GM19351 (cell line): ENCODE measurements at regions not wholly inside any gene's neighbourhood (a gene's known extent, or its start where the extent isn't known, plus 50 kb on each side); places are given as distances from the start of the nearest gene placed in this dataset.
A peak's percentile ranks its signal among the peaks of the same experiment; 100 is the strongest.
"Not testable (repeated sequence)": the region's sequence is repeated elsewhere in the genome, so short reads cannot be mapped to it uniquely, and the experiment has no call there.

Source experiments
- ATAC-seq: cut with Tn5 transposase; IDR thresholded peaks from one replicate; pipeline ENCODE4 v1.9.1; 2021; ENCODE audit warnings: mild to moderate bottlenecking, moderate library complexity; ENCODE audit not compliant: unreplicated experiment

GRCh38 chr3:20517316-20517715 lies 331.3 kb upstream of the SGO1 start:
- not testable (repeated sequence) for ATAC-seq

GRCh38 chr3:20516311-20516710 lies 330.3 kb upstream of the SGO1 start:
- no peak for ATAC-seq

GRCh38 chr3:20515834-20516233 lies 329.8 kb upstream of the SGO1 start:
- ATAC-seq: no peak

- peak; percentile 98 for ATAC-seq
Observed at GRCh38 chr3:20511863-20512505, 326.0 kb upstream of the SGO1 start.

GRCh38 chr3:20510396-20510795 lies 324.4 kb upstream of the SGO1 start:
- no peak for ATAC-seq

GRCh38 chr3:20503394-20504082 lies 317.5 kb upstream of the SGO1 start:
- ATAC-seq: no peak

GRCh38 chr3:20490996-20491395 lies 305.0 kb upstream of the SGO1 start:
- no peak for ATAC-seq

GRCh38 chr3:20488151-20488550 lies 302.1 kb upstream of the SGO1 start:
- no peak for ATAC-seq

GRCh38 chr3:20484126-20484525 lies 298.1 kb upstream of the SGO1 start:
- ATAC-seq: no peak

- ATAC-seq: no peak
Observed at GRCh38 chr3:20482350-20482749, 296.3 kb upstream of the SGO1 start.

- ATAC-seq: no peak
Observed at GRCh38 chr3:20480786-20481365, 294.9 kb upstream of the SGO1 start.

GRCh38 chr3:20478436-20478835 lies 292.4 kb upstream of the SGO1 start:
- no peak for ATAC-seq

GRCh38 chr3:20464237-20464636 lies 278.2 kb upstream of the SGO1 start:
- ATAC-seq: not testable (repeated sequence)

- no peak for ATAC-seq
Observed at GRCh38 chr3:20462723-20463122, 276.7 kb upstream of the SGO1 start.

GRCh38 chr3:20462226-20462625 lies 276.2 kb upstream of the SGO1 start:
- ATAC-seq: no peak

GRCh38 chr3:20458994-20459716 lies 273.1 kb upstream of the SGO1 start:
- no peak for ATAC-seq

- ATAC-seq: no peak
Observed at GRCh38 chr3:20456511-20456910, 270.5 kb upstream of the SGO1 start.

GRCh38 chr3:20451170-20451569 lies 265.2 kb upstream of the SGO1 start:
- no peak for ATAC-seq

GRCh38 chr3:20450611-20451010 lies 264.6 kb upstream of the SGO1 start:
- no peak for ATAC-seq

GRCh38 chr3:20442846-20443245 lies 256.8 kb upstream of the SGO1 start:
- no peak for ATAC-seq

- not testable (repeated sequence) for ATAC-seq
Observed at GRCh38 chr3:20427268-20427667, 241.3 kb upstream of the SGO1 start.

- ATAC-seq: no peak
Observed at GRCh38 chr3:20425138-20425537, 239.1 kb upstream of the SGO1 start.
